A549 (cell line): ENCODE measurements at regions not wholly inside any gene's neighbourhood (a gene's known extent, or its start where the extent isn't known, plus 50 kb on each side); places are given as distances from the start of the nearest gene placed in this dataset.

Source experiments
- ATAC-seq, 2 experiments: fragments of 200-7000 bp in 1 of 2; fragments of >200 bp in 1 of 2; cut with Nextera tagmentation in 1 of 2; cut with Tn5 transposase in 1 of 2; 3 replicates each; pipeline versions ENCODE4 v1.8.0 to v1.9.1; 2018 to 2020; ENCODE audit warnings: mild to moderate bottlenecking in 1 of 2, moderate library complexity in 1 of 2
- CTCF ChIA-PET: fragments of 300-600 bp; sonication (Branson Sonifier 250); formaldehyde crosslinking; extraction: SDS; loops from one replicate; lab custom pipeline; 2021; ENCODE audit warnings: antibody characterized with exemption, inconsistent platforms; lab: Yijun Ruan, JAX
- POLR2A ChIA-PET: fragments of 350-600 bp; formaldehyde crosslinking; extraction: SDS; loops from one replicate; lab custom pipeline; 2021; ENCODE audit warnings: antibody characterized with exemption, inconsistent platforms; lab: Yijun Ruan, JAX
- DNase-seq, 2 experiments: peaks; one replicate each; pipeline versions ENCODE4 v3.0.0 to v3.0.0-alpha.2; 2011 to 2016; ENCODE audit warnings: low read depth in 1 of 2, low spot score in 1 of 2
- FAIRE-seq: peaks from 2 replicates; lab custom pipeline; 2011; peaks lifted over from hg19 to GRCh38; lab: Jason Lieb, UNC
- H3K27ac ChIP-seq, 2 experiments: fragments of >200 bp; sonication (Bioruptor Twin); formaldehyde crosslinking; 3 replicates each; pipeline ENCODE4 v1.5.1; 2016 to 2017
- H3K4me1 ChIP-seq: fragments of >200 bp; sonication (Bioruptor Twin); formaldehyde crosslinking; 3 replicates; pipeline ENCODE4 v1.6.1; 2016
- H3K4me2 ChIP-seq: fragments of >200 bp; sonication (Bioruptor Twin); formaldehyde crosslinking; 3 replicates; pipeline ENCODE4 v1.6.1; 2016
- H3K4me3 ChIP-seq: fragments of >200 bp; sonication (Bioruptor Twin); formaldehyde crosslinking; 3 replicates; pipeline ENCODE4 v1.5.1; 2016
- H3K9me3 ChIP-seq: fragments of >200 bp; sonication (Bioruptor Twin); formaldehyde crosslinking; 3 replicates; pipeline ENCODE4 v1.6.1; 2016
- ELK1 ChIP-seq: fragments of 150-350 bp; IDR thresholded peaks from 2 replicates; pipeline ENCODE4 v1.6.1; 2014; ENCODE audit warnings: low read depth, mild to moderate bottlenecking, low read length
- JUN ChIP-seq, 2 experiments: fragments of >200 bp; sonication (Bioruptor Twin); formaldehyde crosslinking; IDR thresholded peaks; 2 replicates in 1 of 2; 3 replicates in 1 of 2; pipeline ENCODE4 v1.6.1; 2016 to 2017
- RFX5 ChIP-seq: fragments of 450-650 bp; IDR thresholded peaks from 2 replicates; pipeline ENCODE4 v1.7.1; 2014; ENCODE audit warnings: antibody characterized with exemption, mild to moderate bottlenecking, moderate library complexity
- TFCP2L1 ChIP-seq: fragments of 250-450 bp; sonication (Bioruptor Pico); IDR thresholded peaks from 2 replicates; pipeline ENCODE4 v1.5.0; 2021; ENCODE audit warnings: mild to moderate bottlenecking
- WGBS: methylation state at CpG from one replicate; pipeline ENCODE4 v1.1.6; 2017; ENCODE audit errors: missing lambda C conversion rate; 5-methylcytosine and 5-hydroxymethylcytosine counted together
- small RNA-seq, 6 experiments: library from RNA; depleted of rRNA; stranded (forward); fragments of <200 nt; gene quantifications; one replicate each; pipeline ENCODE3, GENCODE V24; 2012

- peaks cover under 1% of the 10 kb centered on the region; the same call in 2 of the 3 replicates for H3K9me3 ChIP-seq
- TF ChIP-seq RFX5 (no peak), ELK1 (no peak), TFCP2L1 (no peak), JUN (IDR thresholded peaks at IDR 0.05) (no peak)
- H3K27ac ChIP-seq, result no peak overlapping the region
- 10% methylated on average over 1 of the region's 1 CpG for WGBS
- ATAC-seq (no peak), FAIRE-seq (no peak), DNase-seq (no peak)
- ChIA-PET POLR2A (no interaction called here), CTCF (interaction anchor here (0.6 kb wide), 1 partner anchor 661 kb away, joined by 5 read pairs; no protein-coding TSS in a partner anchor)
- no peak overlapping the region for H3K4me2 ChIP-seq
- no peak overlapping the region for H3K4me3 ChIP-seq
- no peaks in the 10 kb centered on the region for H3K4me1 ChIP-seq
These were observed 50.3 kb upstream of the MAP10 start for GRCh38 chr1:232754930-232755329.

Small RNA genes in the stretch of these regions (small RNA-seq; reads per million reads assigned to genes)
- gene RNU6-1211P, result 0 reads per million in 6 experiments
